Colonic mucosa (tissue), 4 donors: ENCODE measurements at regions not wholly inside any gene's neighbourhood (a gene's known extent, or its start where the extent isn't known, plus 50 kb on each side); places are given as distances from the start of the nearest gene placed in this dataset.

Experiments used
- DNase-seq: peaks from one replicate; pipeline ENCODE4 v3.0.0-alpha.2; 2020
- H3K27ac ChIP-seq: fragments of 200-600 bp; one replicate; pipeline ENCODE4 v1.8.0; 2021
- H3K27me3 ChIP-seq: fragments of 200-600 bp; one replicate; pipeline ENCODE4 v1.8.0; 2021
- H3K36me3 ChIP-seq: fragments of 200-600 bp; one replicate; pipeline ENCODE4 v1.8.0; 2021
- H3K4me1 ChIP-seq: fragments of 200-600 bp; one replicate; pipeline ENCODE4 v1.8.0; 2021; ENCODE audit warnings: mild to moderate bottlenecking
- H3K4me3 ChIP-seq: fragments of 200-600 bp; one replicate; pipeline ENCODE4 v1.8.0; 2021
- H3K9ac ChIP-seq, 2 donors: one replicate each; pipeline ENCODE4 v1.7.0; 2013; ENCODE audit warnings: control low read depth in 2 of 2, low read depth in 2 of 2, low read length in 2 of 2
- H3K9me3 ChIP-seq: fragments of 200-600 bp; one replicate; pipeline ENCODE4 v1.8.0; 2021
- CTCF ChIP-seq: fragments of 200-600 bp; IDR thresholded peaks from one replicate; pipeline ENCODE4 v1.8.0; 2022; ENCODE audit warnings: antibody characterized with exemption, mild to moderate bottlenecking
- intact Hi-C: fragments of 100-400 bp; cut with DNase I; formaldehyde crosslinking; loops from one replicate; pipeline ENCODE4 v1.14.1; 2022
- donor health status: healthy.
- donor health status: DM: no; HTN: no; CAD: no.
- donor health status: DM: no; HTN: no; CAD: no.

GRCh38 chr3:124448954-124449353 is 281.3 kb upstream of the UMPS start:
- Histone ChIP-seq H3K9me3 (no peaks in the 10 kb centered on the region), H3K27me3 (no peaks in the 10 kb centered on the region), H3K4me1 (no peaks in the 10 kb centered on the region), H3K4me3 (no peak overlapping the region), H3K9ac (no peak overlapping the region), H3K36me3 (no peaks in the 10 kb centered on the region), H3K27ac (no peak overlapping the region)
- no peak for TF ChIP-seq CTCF
- no peak for DNase-seq
- intact Hi-C loops, result no loop called here

- no peaks in the 10 kb centered on the region for H3K4me1 ChIP-seq
- TF ChIP-seq CTCF, result no peak
- DNase-seq, result no peak
- intact Hi-C loops, result no loop called here
- no peak overlapping the region for H3K4me3 ChIP-seq
- no peaks in the 10 kb centered on the region for H3K9me3 ChIP-seq
- no peaks in the 10 kb centered on the region for H3K27me3 ChIP-seq
- H3K36me3 ChIP-seq, result no peaks in the 10 kb centered on the region
- H3K9ac ChIP-seq, result no peak overlapping the region
- H3K27ac ChIP-seq, result no peak overlapping the region
Measured at GRCh38 chr3:124450366-124450765, 279.9 kb upstream of the UMPS start.

GRCh38 chr3:124451630-124452317 is 278.5 kb upstream of the UMPS start:
- Histone ChIP-seq H3K4me3 (no peak overlapping the region), H3K36me3 (no peaks in the 10 kb centered on the region), H3K27me3 (no peaks in the 10 kb centered on the region), H3K9ac (no peak overlapping the region), H3K9me3 (no peaks in the 10 kb centered on the region), H3K4me1 (no peaks in the 10 kb centered on the region), H3K27ac (no peak overlapping the region)
- intact Hi-C loops, result no loop called here
- DNase-seq, result no peak
- no peak for TF ChIP-seq CTCF

GRCh38 chr3:124453189-124453588 is 277.1 kb upstream of the UMPS start:
- H3K27me3 ChIP-seq, result no peaks in the 10 kb centered on the region
- TF ChIP-seq CTCF, result no peak
- DNase-seq, result no peak
- no peaks in the 10 kb centered on the region for H3K9me3 ChIP-seq
- H3K9ac ChIP-seq, result no peak overlapping the region
- intact Hi-C loops, result no loop called here
- H3K36me3 ChIP-seq, result no peaks in the 10 kb centered on the region
- no peak overlapping the region for H3K4me3 ChIP-seq
- H3K27ac ChIP-seq, result no peak overlapping the region
- H3K4me1 ChIP-seq, result no peaks in the 10 kb centered on the region

GRCh38 chr3:124455891-124456290 is 274.4 kb upstream of the UMPS start:
- intact Hi-C loops, result no loop called here
- Histone ChIP-seq H3K4me1 (no peaks in the 10 kb centered on the region), H3K36me3 (no peaks in the 10 kb centered on the region), H3K27ac (no peak overlapping the region), H3K9ac (no peak overlapping the region), H3K27me3 (no peaks in the 10 kb centered on the region), H3K4me3 (no peak overlapping the region), H3K9me3 (no peaks in the 10 kb centered on the region)
- TF ChIP-seq CTCF, result no peak
- DNase-seq, result no peak
